ENCODE measurements at regions not wholly inside any gene's neighbourhood (a gene's known extent, or its start where the extent isn't known, plus 50 kb on each side); places are given as distances from the start of the nearest gene placed in this dataset.

DNA sequence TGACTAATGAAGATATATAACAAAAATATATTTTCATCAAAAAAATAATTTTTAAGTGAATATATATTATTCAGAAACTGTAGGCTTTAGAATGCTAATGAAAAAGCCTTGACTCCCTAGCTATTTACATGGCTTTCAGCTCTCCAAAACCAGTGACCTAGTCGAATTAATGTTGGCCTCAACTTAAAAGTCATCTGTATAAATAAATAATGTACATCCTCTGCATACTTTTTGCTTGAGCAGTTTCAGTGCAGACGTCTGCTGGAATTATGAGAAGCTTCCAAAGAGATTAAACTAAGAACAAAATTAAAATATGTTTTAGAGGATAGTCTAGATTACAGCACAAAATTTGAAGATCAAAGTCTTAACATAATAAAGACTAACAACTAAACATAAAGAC lies 520.4 kb upstream of the ALCAM start:
- Mint-ChIP-seq H3K4me1 (no peaks in the 10 kb centered on the region), H3K4me3 (no peak overlapping the region), H3K36me3 (ENCODE audit: low read depth) (no peaks in the 10 kb centered on the region), H3K27me3 (no peaks in the 10 kb centered on the region), H3K9me3 (peaks cover 9% of the 10 kb centered on the region), H3K27ac (no peak overlapping the region)
- ChIA-PET POLR2A (no interaction called here), CTCF (interaction anchor here (0.6 kb wide), 1 partner anchor 442 kb away, joined by 3 read pairs; no protein-coding TSS in a partner anchor)
- DNase-seq = no peak

DNA sequence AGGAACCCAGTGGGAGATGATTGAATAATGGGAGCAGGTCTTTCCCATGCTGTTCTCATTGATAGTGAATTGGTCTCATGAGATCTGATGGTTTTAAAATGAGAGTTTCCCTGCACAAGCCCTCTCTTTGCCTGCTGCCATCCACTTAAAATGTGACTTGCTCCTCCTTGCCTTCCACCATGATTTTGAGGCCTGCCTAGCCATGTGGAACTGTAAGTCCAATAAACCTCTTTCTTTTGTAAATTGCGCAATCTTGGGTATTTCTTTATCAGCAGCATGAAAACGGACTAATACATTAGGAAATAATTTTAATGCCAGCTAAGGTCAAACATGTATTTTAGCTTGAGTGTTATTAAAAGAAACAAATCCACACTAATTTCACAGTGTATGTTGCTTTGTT lies 517.6 kb upstream of the ALCAM start:
- CTCF ChIA-PET = no interaction called here
- no peaks in the 10 kb centered on the region for H3K4me1 Mint-ChIP-seq
- no peaks in the 10 kb centered on the region for H3K27me3 Mint-ChIP-seq
- DNase-seq = no peak
- POLR2A ChIA-PET = no interaction called here
- H3K27ac Mint-ChIP-seq = no peak overlapping the region
- no peaks in the 10 kb centered on the region for H3K36me3 Mint-ChIP-seq (ENCODE audit: low read depth)
- H3K9me3 Mint-ChIP-seq = peaks cover 9% of the 10 kb centered on the region
- H3K4me3 Mint-ChIP-seq = no peak overlapping the region

DNA sequence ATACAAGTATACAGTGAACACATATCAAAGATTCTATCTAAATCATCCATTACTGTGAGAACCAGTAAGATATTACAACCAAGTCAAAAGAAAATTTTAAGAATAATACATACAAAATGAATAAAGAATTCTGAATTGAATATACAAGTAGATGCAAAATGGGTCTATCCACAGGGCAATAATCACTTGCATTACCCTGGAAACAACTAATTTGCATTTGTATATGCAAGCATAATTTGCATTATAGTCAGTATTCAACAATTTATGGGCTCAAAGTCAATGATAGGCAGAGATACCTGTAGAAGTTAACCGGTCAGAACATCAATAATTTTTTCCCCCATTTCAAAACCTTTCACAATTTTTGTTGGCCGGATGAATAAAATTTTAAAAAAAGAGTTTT lies 512.2 kb upstream of the ALCAM start:
- Mint-ChIP-seq H3K4me3 (no peak overlapping the region), H3K27me3 (no peaks in the 10 kb centered on the region), H3K36me3 (ENCODE audit: low read depth) (no peaks in the 10 kb centered on the region), H3K4me1 (no peaks in the 10 kb centered on the region), H3K9me3 (no peaks in the 10 kb centered on the region), H3K27ac (no peak overlapping the region)
- DNase-seq = no peak
- POLR2A ChIA-PET = no interaction called here
- CTCF ChIA-PET = no interaction called here

DNA sequence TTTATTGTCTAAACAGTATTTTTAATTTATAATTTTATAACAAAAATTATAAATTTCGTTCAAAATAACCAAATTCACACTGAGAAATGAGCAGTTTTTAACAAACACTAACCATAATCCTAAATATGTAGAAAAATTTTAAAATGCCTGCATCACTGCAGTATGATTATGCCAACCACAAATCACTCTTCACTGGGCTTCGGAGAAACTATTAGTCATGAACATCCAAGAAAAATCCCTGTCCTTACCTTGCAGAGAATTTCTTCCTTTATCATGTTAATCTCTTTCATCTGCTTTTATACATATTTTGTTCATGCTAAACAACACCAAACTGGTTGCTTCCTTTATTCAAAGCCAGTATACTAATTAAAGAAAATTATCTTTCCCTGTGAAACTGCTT lies 511.0 kb upstream of the ALCAM start:
- H3K27me3 Mint-ChIP-seq = no peaks in the 10 kb centered on the region
- POLR2A ChIA-PET = no interaction called here
- DNase-seq = no peak
- CTCF ChIA-PET = no interaction called here
- no peaks in the 10 kb centered on the region for H3K9me3 Mint-ChIP-seq
- no peaks in the 10 kb centered on the region for H3K36me3 Mint-ChIP-seq (ENCODE audit: low read depth)
- H3K27ac Mint-ChIP-seq = no peak overlapping the region
- no peak overlapping the region for H3K4me3 Mint-ChIP-seq
- no peaks in the 10 kb centered on the region for H3K4me1 Mint-ChIP-seq

DNA sequence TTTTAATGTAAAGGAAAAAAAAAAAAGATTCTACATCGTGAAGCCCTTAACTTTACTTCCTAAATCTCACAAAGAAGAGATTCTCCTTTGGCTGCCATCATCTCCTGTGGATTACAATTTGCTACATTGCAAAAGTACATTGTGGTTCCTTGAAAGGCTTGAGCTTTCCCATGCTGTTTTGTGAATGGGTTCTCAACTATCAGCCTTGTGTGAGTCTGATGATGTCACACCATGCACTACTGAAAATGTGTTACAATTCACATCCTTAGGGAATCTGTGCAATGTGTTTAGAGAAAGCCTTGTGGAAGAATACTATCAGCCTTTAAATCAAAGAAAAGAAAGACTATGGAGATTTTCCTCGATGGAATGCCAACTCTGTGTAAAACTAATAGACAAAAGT lies 510.0 kb upstream of the ALCAM start:
- CTCF ChIA-PET = no interaction called here
- H3K9me3 Mint-ChIP-seq = no peaks in the 10 kb centered on the region

DNA sequence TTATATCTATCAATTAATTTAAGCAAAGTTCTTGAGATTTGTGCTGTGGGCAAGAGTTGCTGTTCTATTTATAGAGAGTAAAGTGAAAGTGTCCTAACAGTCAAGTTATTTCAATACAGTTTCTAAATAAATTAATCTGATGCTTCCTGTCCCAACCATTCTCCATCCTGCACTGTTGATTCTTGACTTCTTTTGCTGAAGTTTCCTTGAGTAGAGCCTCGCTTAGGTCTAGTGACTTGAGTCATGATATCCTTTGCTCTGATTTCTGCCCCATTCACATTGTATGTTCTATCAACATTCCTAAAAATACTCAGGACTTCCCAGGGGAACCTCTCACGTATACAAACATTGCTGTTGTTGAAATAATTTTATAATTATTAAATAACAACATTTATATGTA lies 498.4 kb upstream of the ALCAM start:
- no peak for DNase-seq
- ChIA-PET CTCF (no interaction called here), POLR2A (no interaction called here)
- Mint-ChIP-seq H3K27me3 (no peaks in the 10 kb centered on the region), H3K4me3 (no peak overlapping the region), H3K4me1 (no peaks in the 10 kb centered on the region), H3K36me3 (ENCODE audit: low read depth) (no peaks in the 10 kb centered on the region), H3K9me3 (no peaks in the 10 kb centered on the region), H3K27ac (no peak overlapping the region)

More for the DNA sequence above, 510.0 kb upstream of the ALCAM start:
- DNase-seq = no peak
- Mint-ChIP-seq H3K36me3 (ENCODE audit: low read depth) (no peaks in the 10 kb centered on the region), H3K27ac (no peak overlapping the region), H3K4me3 (no peak overlapping the region), H3K4me1 (no peaks in the 10 kb centered on the region), H3K27me3 (no peaks in the 10 kb centered on the region)
- POLR2A ChIA-PET = no interaction called here

DNA sequence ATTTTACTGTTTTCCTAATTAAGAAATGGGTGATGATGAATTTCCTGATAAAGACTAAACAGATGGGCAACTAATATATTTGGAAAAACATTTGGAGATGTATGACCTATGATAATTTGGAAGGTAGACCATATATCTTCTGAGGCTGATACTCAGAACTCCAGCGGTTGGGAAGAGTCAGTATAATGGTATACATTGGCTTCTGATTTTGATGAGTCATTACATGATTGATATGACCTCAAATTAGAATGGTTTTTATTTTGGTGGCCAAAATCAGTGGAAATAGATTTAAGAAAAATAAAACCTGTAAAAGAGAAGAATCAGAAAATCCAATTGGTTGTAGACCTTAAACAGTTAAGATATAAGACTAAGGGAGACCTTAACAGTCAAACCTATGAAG lies 496.4 kb upstream of the ALCAM start:
- H3K36me3 Mint-ChIP-seq (ENCODE audit: low read depth) = no peaks in the 10 kb centered on the region
- no peaks in the 10 kb centered on the region for H3K27me3 Mint-ChIP-seq
- ChIA-PET POLR2A (no interaction called here), CTCF (no interaction called here)
- H3K4me3 Mint-ChIP-seq = no peak overlapping the region
- H3K27ac Mint-ChIP-seq = no peak overlapping the region
- no peaks in the 10 kb centered on the region for H3K4me1 Mint-ChIP-seq
- no peak for DNase-seq
- H3K9me3 Mint-ChIP-seq = no peaks in the 10 kb centered on the region

DNA sequence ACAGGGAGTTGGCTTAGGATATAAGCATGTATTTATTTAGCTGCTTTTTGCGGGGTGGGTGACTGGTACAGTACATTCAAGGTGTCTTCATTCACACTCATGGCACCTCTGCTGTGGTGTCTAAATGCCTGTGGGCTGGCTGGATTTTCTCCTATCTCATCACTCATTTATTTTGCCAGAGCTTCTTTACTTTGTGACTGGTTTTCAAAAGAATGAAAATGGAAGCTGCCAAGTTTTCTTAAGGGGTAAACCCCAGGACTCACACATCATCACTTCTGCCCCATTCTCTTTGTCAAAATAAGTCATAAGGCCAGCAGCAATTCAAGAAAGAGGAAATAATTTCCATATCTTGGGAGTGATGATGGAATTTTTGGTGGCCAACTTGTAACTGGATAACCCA lies 493.4 kb upstream of the ALCAM start:
- Mint-ChIP-seq H3K27ac (no peak overlapping the region), H3K4me3 (no peak overlapping the region), H3K4me1 (no peaks in the 10 kb centered on the region), H3K9me3 (no peaks in the 10 kb centered on the region), H3K27me3 (no peaks in the 10 kb centered on the region), H3K36me3 (ENCODE audit: low read depth) (no peaks in the 10 kb centered on the region)
- no peak for DNase-seq
- CTCF ChIA-PET = no interaction called here
- POLR2A ChIA-PET = no interaction called here

DNA sequence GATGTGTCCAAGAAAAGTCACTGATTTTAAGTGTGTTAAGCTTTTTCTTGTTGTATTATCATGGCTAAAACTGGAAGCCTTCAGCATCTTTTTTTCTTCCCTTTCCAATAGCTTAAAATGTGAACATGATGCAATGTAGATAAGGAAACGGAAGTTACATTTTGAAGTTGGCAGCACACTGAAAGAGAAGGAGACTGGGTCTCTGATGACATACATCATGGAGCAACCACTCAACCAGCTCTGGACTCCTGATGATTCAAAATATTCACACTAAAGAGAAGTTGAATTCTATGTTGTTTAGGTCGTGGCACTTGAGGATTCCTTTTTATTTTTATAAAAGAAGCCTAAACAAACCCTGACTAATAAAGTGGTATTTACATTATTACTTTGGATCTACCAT lies 488.3 kb upstream of the ALCAM start:
- ChIA-PET POLR2A (no interaction called here), CTCF (no interaction called here)
- Mint-ChIP-seq H3K36me3 (ENCODE audit: low read depth) (no peaks in the 10 kb centered on the region), H3K27ac (no peak overlapping the region), H3K4me3 (no peak overlapping the region), H3K4me1 (no peaks in the 10 kb centered on the region), H3K27me3 (no peaks in the 10 kb centered on the region), H3K9me3 (no peaks in the 10 kb centered on the region)
- DNase-seq = no peak

DNA sequence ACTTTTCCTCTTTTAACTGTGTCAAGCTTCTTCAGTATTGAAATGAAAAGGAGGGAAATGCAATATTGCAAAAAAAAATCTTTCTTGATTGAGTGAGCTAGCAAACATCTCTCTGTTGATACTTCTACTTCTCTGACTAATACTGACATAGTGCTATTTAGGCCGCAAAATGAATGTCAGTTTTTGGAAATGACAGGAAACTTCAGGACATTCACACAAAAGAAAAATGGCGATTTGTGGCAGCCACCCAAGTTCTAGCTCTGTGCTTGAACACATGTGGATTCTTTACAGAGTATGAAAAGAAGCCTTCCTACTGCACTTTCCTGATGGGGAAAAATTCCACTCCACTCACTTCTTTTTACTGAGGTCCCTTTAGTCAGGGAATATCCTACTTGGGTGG lies 486.8 kb upstream of the ALCAM start:
- H3K27me3 Mint-ChIP-seq = no peaks in the 10 kb centered on the region
- CTCF ChIA-PET = no interaction called here
- no peak overlapping the region for H3K4me3 Mint-ChIP-seq
- no peaks in the 10 kb centered on the region for H3K36me3 Mint-ChIP-seq (ENCODE audit: low read depth)
- POLR2A ChIA-PET = no interaction called here
- no peaks in the 10 kb centered on the region for H3K4me1 Mint-ChIP-seq
- no peak overlapping the region for H3K27ac Mint-ChIP-seq
- H3K9me3 Mint-ChIP-seq = no peaks in the 10 kb centered on the region
- DNase-seq = no peak

DNA sequence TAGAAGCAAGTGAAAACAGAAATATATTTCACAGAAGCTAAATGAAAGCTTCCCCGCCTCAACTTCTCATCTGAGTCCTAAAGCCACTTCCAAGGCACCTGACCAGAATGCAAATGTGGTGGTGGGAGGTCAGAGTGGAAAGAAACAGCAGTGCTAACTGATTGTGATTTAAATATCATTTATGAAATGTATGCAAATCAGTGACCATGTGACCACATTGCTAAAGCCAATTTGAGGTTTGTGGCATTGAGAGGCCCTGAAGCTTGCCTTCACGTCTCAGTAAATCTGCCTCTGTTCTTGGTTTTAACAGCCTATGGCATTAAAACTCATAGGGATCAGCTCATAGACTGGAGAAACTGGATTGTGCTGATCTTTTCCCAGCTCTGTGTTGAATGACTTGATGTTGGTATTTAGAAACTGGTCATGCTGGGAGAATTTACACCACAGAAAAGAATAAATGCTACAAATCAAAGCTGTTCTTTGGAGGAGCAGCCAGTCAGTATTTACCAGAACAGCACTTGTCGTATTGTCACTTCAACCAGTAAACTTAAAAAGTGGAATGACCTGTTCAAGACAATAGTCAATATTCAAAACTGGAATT lies 481.4 kb upstream of the ALCAM start:
- DNase-seq = no peak
- POLR2A ChIA-PET = no interaction called here
- CTCF ChIA-PET = no interaction called here
- H3K9me3 Mint-ChIP-seq = no peaks in the 10 kb centered on the region
- no peaks in the 10 kb centered on the region for H3K27me3 Mint-ChIP-seq
- H3K4me1 Mint-ChIP-seq = no peaks in the 10 kb centered on the region
- no peak overlapping the region for H3K4me3 Mint-ChIP-seq
- no peaks in the 10 kb centered on the region for H3K36me3 Mint-ChIP-seq (ENCODE audit: low read depth)
- H3K27ac Mint-ChIP-seq = no peak overlapping the region

DNA sequence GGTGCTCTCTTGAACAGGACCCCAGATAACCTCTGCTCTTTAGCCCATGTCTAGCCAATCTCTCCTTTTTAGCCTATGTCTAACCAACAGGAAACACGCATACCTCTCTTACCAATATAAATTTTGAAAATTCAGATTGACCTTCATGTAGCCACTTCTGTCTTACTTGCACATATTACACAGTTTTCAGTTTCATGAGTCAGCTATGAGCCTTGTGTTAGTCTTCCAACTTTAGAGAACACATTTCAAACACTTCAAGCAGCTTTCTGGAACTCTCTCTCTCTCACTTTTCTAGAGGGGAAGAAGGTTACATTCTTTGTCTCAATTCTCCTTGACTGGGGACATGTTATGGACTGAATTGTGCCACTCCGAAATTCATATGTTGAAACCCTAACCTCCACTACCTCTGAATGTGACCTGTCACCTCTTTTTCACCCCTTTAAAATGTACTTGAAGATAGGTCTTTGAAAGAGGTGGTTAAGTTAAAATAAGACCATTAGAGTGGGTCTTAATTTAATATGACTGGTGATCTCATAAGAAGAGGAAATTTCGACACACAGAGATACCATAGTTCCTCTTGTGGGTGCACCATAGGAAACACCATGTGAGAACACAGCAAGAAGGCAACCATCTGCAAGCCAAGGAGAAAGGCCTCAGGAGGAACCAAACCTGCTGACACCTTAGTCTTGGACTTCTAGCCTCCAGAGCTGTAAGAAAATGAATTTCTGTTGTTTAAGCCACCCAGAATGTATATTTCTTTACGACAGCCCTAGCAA lies 480.3 kb upstream of the ALCAM start:
- CTCF ChIA-PET = no interaction called here
- no peaks in the 10 kb centered on the region for H3K4me1 Mint-ChIP-seq
- no peaks in the 10 kb centered on the region for H3K36me3 Mint-ChIP-seq (ENCODE audit: low read depth)

DNA sequence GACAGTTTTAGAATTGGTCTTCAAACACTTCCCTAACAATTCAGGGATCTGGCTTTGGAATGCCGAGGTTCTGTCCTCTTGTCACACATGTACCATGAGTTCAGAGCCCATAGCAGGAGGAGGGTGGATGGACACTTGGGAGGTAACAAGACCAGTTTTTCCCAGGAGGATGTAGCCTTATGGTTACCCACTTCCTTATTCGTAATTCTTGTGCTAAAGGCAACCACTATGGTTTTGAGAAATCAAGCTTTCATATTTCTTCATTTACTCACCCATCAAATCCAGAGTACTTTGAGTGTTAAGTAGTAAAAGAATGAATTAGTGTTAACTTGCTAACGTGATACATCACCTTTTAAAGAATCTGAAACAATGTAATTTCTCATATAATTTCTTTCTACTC lies 479.6 kb upstream of the ALCAM start:
- Mint-ChIP-seq H3K9me3 (no peaks in the 10 kb centered on the region), H3K4me3 (no peak overlapping the region), H3K4me1 (no peaks in the 10 kb centered on the region), H3K36me3 (ENCODE audit: low read depth) (no peaks in the 10 kb centered on the region), H3K27ac (no peak overlapping the region), H3K27me3 (no peaks in the 10 kb centered on the region)
- CTCF ChIA-PET = no interaction called here
- no peak for DNase-seq
- POLR2A ChIA-PET = no interaction called here

More for the DNA sequence above, 480.3 kb upstream of the ALCAM start:
- H3K9me3 Mint-ChIP-seq = no peaks in the 10 kb centered on the region
- POLR2A ChIA-PET = no interaction called here
- H3K4me3 Mint-ChIP-seq = no peak overlapping the region
- H3K27me3 Mint-ChIP-seq = no peaks in the 10 kb centered on the region
- H3K27ac Mint-ChIP-seq = no peak overlapping the region
- no peak for DNase-seq

DNA sequence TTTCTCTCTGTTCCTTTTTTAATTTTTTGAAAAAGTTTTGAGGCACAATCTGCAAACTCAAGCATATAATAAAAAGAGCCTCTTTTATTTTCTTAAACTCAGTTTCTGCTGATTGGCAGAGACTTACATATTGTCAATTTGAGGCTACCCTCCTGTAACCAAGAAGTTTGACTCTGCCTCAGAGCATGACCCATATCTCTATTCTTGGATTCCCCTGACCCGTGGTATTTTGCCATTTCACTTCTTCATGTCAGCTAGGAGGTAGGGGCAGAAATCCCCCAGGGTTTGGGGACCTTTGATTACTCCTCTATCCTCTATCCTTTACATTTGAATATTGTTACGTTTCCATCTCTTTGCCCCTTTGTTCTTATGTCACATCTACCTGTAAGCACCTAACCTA lies 479.1 kb upstream of the ALCAM start:
- DNase-seq = no peak
- CTCF ChIA-PET = no interaction called here
- Mint-ChIP-seq H3K9me3 (no peaks in the 10 kb centered on the region), H3K4me1 (no peaks in the 10 kb centered on the region), H3K27me3 (no peaks in the 10 kb centered on the region), H3K36me3 (ENCODE audit: low read depth) (no peaks in the 10 kb centered on the region), H3K27ac (no peak overlapping the region), H3K4me3 (no peak overlapping the region)
- POLR2A ChIA-PET = no interaction called here

All from activated CD4-positive, alpha-beta T cell treated with anti-CD3 and anti-CD28 coated beads, Interleukin-2, amount 10 ng/mL, durations not matched to agents 7 days and 5 days (primary cell).